GM18508 (cell line): ENCODE measurements at regions not wholly inside any gene's neighbourhood (a gene's known extent, or its start where the extent isn't known, plus 50 kb on each side); places are given as distances from the start of the nearest gene placed in this dataset.
"Not testable (repeated sequence)": the region's sequence is repeated elsewhere in the genome, so short reads cannot be mapped to it uniquely, and the experiment has no call there.

Source experiments
- ATAC-seq: cut with Tn5 transposase; IDR thresholded peaks from one replicate; pipeline ENCODE4 v1.9.1; 2021; ENCODE audit warnings: moderate number of reproducible peaks; ENCODE audit not compliant: insufficient read depth, unreplicated experiment

DNA sequence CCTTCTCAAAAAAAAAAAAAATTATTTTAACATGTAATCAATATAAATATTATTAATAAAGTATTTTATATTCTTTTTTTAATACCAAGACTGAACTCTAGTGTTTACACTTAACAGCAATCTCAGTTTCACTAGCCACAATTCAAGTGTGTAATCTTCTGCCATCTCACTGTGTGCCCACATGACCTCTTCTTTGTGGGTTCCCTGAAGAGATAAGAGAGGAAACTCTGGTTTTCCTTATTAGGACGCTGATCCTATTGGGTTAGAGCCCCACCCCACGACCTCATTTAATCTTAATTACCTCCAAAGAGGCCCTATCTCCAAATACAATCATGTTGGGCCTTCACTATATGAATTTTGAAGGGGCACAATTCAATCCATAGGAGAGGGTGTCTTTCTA lies 177.6 kb downstream of the STK31 start:
- ATAC-seq: no peak

DNA sequence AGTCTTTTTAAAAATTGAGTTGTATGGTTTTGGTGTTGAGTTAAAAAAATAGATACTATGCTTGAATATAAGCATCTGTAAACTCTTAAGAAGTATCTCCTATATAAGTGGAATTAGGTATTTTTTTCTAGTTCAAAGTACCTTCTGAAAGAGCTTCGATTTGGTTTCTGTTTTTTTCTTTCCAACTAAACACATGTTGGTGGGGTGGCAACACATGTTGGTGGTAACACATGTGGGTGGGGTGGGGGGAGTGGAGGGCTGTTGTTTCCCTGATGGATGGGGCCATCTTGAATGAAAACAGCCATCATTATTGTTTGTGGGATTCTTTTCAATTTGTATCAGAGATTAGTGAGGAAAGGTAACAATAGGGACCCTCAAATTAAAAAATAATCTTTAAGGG lies 178.9 kb downstream of the STK31 start:
- ATAC-seq: no peak

DNA sequence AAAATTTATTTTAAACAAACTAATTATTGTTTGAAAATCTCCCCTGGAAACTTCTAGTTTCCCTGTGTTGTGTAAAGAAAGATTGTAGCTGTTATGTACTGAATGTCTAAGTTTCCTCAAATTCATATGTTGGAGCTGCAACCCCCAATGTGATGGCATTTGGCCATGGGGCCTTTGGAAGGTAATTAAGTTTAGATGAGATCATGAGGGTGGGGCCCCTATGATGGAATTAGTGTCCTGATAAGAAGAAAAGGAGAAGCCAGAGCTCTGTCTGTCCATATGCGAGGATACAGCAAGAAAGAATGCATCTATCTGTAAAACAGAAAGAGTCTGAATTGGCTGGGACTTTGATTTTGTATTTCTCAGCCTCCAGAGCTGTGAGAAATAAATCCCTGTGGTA lies 179.5 kb downstream of the STK31 start:
- no peak for ATAC-seq

DNA sequence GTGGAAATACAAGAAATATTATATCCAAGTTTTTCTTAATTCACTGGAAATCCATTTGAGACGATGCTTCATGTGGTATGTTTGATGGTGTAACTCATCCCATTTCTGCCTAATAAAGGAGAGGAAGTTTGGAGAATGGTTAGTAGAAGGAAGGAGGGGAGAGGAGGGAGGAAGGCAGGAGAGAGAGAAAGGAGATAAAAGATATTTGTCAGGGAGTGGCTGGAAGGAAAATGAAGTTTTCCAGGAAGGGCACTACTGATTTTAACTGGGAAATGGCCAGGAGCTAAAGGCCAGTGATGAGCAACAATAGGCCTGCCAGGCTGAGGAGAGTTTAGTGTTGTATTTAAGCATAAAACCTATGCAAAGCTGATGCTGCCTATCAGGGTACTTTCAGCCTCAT lies 182.0 kb downstream of the STK31 start:
- no peak for ATAC-seq

DNA sequence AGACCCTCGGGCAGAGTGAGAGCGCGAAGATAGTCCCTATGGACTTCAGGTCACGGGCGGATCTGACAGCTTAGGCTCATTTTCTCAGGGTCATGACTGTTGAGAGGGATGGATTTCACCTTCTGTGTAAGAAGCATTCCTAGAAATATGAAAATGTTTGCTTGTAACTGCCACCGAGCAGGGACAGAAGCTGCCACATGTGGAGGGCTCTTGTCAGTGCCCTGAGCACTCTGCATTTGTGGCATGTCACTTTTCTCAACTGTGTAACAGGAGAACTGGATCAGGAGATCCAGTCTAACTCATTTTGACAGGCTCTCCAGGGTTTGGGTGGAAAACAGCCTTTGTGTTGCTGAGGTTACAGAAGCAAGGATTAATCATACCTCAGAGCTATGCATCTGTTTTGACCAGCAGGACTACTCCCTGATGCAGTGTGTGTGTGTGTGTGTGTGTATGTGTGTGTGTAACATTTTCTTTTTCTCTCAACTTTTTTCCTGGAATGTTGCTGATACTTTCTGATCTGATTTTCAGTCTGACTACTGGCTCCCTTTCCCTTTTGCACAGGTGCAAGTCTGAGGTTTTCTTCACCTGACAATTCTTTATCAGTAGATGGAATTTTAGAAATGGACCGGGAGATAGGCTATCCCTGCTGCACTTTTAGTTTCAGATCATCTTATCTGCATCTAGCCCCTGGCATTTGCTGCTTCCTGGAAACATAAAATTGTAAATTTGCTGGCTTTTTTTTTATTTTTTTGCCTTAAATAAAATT lies 183.3 kb downstream of the STK31 start:
- ATAC-seq: no peak

DNA sequence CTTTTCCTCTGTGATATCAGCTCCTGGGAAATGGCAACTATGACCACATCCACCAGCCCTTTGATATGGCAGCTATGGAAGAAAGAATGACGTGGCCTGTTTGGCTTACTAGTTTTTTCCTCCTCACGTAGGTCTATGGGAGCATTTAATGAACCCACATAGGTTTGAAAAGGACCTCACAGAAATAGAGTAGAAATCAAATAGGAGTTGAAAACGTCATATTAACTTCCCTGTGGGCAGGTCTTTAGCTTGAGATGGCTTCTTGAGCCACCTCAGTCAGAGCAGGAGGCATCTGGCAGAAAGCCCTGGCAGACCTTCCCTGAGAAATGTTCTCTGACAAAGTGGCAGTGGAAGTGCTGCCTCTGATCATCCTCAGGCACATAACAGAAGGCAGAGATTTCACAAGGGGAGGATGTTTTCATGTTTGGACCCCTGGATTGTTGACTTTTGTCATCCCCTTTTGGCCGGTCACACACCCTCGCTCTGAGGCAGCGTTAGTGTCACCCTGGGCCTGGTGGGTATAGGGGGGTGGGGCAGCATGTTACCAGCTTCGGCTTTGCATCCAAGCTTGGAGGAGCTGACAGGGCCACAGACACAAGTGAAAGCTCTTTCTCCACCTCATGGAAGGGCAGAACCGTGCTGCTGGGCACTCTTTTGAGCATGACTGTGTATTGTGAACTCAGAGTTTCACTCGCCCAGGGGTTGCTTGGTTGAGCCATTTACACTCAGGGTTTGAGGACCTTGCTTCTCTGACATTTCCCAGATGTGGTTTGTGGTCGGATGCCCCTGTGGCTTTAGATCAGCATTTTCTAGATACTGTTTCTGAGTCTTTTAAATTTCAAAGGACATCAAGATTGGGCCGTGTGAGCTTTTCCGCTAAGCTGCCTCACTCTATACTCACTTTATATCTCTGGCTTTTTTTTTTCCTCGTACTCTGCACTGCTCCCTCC lies 184.2 kb downstream of the STK31 start:
- ATAC-seq: no peak

DNA sequence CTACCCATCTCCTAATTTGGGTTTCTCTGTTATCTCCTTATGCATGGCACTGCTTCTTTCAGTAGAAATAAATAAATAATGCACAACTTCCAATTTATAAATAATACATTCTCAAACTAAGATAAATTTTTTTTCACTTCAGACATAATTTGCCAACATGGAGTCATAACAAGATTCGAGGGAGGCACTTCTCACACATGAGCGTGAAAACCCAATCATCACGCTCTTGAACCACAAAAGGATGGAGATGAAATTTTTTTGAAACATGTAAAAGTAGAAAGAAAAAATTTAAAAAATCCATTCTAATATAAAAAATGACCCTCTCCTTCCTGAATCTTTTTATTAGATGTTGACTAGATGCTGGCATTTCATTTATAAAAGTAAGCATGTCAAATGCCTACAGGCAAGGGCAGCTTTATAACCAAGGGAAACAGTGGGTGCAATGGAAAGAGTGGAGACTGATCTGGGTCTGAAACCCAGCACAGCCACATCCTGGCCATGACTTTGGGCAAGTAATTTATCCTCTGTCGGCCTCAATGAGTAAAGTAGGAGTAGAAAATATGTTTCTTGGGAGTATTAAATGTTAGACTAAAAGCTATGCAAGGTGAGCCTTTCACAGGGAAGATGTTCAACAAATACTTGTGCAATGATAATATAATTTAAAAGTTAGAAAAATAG lies 185.0 kb downstream of the STK31 start:
- no peak for ATAC-seq

DNA sequence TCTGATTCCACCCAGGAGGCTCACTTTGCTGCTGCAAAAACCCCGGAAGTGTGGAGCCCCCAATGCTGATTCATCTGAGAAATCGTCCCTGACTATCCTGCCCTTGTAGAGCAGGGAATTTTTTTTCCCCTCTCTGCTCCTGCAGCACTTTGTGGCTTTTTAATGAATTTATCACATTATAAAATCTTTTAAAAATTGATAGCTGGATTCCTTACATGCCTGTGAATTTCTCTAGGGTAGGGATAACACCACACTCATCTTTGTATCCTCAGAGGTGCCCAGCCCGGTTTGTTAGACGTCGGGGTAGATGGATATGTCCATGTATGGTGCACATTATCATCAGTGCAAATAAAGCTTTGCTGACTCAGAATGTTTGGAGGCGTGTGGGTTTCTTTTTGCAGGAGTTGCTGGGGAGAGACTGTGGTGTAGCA lies 185.7 kb downstream of the STK31 start:
- no peak for ATAC-seq

DNA sequence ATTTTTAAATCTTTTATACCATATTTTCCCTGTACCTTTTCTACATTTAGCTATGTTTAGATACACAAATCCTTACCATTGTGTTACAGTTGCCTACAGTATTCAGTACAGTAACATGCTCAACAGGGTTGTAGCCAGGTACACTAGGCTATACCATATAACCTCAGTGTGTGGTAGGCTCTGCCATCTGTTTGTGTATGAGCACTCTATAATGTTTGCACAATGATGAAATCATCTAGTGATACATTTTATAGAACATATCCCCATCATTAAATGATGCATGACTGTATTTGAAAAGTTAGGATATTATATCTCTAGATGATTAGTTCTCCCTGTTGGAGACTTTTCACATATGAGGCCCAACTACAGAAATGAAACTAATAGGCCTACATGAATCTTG lies 188.6 kb downstream of the STK31 start:
- no peak for ATAC-seq

DNA sequence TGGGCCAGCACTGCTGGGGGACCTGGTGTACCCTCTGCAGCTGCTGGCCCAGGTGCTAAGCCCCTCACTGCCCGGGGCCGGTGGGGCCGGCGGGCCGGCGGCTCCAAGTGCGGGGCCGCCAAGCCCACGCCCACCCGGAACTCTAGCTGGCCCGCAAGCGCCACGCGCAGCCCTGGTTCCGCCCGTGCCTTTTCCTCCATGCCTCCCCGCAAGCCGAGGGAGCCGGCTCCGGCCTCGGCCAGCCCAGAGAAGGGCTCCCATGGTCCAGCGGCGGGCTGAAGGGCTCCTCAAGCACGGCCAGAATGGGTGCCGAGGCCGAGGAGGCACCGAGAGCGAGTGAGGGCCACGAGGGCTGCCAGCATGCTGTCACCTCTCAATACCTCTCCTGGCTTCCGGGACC lies 194.9 kb downstream of the STK31 start:
- ATAC-seq: not testable (repeated sequence)

DNA sequence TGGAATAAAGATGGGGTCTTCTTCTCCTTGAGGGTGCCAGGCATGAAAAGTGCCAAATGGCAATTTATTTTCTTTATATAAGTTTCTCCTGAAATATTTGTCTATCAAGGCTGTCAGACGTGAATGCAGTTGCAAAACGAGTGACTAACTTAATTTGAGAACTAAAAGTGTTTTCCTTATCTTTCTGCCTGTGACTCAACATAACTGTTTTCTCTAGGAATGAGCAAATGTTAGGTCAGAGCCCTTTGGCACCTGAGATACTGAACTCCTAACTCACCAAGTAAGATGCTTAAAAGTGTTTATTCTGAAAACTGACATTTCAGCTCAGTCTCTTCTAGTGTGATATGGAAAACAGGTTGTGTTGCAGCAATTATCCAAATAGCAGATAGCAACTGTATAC lies 197.0 kb downstream of the STK31 start:
- ATAC-seq: no peak

DNA sequence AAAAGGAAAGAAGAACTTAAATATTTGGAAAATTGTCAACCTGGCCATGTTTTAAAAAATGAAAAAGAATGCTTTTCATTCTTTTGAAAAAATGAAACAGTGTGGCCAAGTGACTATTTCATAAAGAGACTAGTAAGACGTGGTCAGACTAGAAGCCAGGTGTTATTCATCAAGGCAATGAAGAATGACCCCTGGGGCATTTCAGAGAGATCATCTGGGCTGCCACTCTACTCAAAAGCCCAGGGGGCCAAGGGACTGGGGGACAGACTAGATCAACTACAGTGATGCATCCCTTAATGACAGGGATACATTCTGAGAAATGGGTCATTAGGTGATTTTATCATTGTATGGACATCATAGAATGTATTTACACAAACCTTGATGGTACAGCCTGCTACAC lies 199.4 kb downstream of the STK31 start:
- ATAC-seq: no peak

DNA sequence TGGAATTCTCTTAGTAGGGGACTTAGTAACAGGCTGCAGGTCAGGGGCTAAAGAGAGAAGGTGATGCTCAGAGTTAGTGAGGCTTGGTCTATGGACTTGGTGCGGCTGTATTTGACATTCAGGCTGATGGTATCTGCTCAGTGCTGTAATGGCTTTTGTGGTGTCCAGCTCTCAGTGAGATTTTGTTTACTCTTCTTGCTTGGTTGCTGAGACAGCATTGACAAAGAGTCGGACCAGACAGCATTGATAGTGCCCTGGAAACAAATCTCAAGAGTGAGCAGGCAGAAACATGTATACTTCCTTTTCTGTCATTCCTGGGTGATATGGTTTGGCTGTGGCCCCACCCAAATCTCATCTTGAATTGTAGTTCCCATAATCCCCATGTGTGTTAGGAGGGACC lies 202.0 kb downstream of the STK31 start:
- no peak for ATAC-seq

DNA sequence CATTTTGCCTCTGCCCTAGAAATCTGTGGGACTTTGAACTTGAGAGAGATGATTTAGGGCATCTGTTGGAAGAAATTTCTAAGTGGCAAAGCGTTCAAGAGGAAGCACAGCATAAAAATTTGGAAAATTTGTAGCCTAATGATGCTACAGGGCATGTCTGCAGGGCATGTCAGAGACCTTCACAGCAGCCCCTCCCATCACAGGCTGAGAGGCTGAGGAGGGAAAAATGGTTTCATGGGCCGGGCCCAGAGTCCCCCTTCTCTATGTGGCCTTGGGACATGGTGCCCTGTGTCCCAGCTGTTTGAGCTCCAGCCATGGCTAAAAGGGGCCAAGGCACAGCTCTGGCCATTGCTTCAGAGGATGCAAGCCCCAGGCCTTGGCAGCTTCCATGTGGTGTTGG lies 203.0 kb downstream of the STK31 start:
- ATAC-seq: no peak

DNA sequence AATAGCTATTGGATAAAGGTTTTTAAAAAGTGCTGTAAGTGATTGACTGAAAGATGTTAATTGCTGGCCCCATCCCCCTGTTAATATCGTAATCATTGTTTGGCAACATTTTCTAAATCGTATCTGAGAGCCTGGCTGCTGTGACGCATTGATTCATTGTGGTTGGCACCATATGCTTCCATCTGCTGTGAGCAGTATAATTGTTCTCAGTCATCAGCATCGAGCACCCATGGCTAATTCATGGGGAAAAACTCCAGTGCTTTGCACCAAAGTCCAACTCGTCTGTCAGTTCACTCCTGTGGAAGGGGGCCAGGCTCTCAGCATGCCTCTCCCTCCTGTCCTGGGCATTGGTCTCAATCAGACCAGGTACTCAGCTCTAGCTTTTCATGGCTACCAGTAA lies 205.2 kb downstream of the STK31 start:
- ATAC-seq: no peak

DNA sequence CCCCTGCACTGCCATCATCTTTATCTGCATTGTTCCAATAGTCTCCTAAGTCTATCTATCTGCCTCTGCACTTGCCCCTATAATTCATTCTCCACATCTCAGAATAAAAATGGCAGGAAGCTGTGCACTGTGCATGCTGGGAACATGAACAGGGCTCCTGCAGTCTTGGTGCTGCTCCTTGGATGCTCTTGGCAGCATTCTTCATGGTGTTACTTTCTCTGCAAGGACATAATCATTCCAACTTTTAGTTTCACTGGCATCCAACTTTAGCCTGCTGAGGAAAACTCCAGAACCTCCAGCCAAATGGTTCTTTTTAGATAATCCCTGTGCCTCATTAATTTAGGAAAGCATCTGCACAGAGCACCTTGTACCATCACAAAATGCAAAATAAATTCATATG lies 208.3 kb downstream of the STK31 start:
- no peak for ATAC-seq

DNA sequence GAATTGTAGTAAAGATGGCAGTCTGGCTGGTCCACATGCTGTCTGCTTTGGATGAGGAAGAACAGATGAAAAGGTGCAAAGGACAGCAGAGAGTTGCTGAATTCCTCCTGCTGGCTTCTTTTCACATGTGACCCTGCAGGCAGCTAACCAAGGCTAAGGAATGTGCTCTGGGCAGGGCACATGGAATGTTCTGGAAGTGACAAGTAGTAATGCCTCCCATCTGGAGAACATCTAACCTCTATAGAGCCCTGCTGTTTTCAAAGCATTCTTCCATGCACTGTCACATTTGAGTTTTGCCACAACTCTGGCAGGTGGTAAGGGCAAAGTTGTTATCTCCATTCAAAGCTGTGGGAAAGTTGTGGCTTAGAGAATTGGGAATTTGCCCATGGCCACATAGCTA lies 208.8 kb downstream of the STK31 start:
- no peak for ATAC-seq

DNA sequence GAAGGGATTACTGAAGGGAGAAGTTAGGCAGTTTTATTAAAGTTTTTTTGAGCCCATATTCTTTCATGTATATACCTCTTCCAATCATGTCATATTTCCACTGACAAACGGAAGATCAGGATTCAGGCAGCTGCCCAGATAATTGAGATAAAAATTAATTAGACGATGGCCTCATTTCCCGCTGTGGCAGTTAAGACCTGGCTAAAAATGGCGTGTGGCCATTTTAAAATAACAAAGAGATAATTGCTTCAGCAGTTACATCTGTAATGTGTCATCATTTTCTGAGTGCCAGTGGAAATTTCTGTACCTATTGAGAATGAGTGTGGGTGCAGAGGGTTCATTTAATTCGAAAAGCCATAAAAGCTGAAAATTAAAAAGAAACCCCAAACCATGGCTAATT lies 215.1 kb downstream of the STK31 start:
- ATAC-seq: no peak

DNA sequence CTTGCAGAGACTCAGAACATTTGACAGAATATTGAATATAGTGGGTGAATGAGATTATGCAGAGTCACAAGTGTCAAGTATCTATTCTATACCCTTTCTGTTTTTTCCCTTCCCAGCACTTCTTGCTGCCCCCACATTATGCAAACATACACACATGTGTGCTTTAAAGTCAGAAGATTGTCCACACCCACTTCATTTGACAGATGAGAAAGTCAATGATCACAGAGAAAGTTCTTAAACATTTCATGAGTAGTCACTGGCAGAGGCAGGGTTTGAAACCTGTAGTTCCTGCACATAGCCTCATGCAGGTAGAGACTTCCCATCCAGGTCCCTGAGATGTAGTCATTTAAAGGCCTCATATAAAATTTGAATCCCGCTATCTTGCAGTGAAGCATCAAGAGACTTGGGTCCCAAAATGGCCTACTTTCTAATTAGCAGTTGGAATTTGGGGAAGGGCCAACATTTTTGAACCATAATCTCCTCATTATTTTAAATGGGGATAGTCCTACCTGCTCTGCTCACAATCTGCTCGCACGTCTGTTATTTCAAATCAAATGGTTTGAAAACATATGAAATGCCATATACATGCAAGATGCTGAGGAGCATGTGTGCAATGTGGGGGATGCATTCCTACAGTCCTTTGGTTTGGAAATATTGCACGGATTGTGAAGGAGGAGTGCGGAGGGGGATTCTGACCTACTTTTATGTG lies 217.8 kb downstream of the STK31 start:
- no peak for ATAC-seq

DNA sequence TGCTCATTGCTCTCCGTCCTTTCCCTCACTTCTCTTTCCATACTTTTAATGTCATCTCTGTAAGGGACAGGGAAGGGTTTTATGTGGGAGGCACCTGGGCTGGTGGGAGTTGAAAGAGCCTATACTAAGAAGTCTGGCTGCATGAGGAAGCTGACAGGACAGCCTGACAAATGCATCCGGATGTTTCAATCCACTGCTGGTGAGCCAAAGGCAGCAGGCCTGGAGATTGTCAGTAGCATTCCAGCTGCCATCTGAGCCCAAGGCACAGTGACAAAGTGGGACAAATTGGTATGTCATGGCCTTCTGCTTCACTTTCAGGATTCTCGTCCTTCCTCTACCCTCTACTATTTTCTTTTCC lies 218.4 kb downstream of the STK31 start:
- no peak for ATAC-seq

DNA sequence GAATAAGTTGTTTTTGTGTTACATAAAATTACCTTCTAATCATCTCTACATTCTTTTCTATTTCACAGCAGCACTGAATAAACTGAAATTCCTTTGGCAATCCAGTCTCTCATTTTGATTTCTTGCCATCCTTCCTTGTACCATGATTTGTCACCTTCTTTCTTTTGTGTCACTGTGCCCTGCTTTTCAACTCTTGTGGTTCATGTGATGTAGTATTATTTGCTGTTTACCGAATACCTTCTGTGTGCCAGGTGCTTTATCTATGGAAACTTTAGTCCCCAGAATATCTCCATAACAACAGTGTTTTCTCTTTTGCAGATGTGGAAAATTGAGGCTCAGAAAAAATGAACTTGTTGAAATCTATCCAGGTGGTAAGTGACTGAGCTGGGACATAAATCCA lies 220.3 kb downstream of the STK31 start:
- no peak for ATAC-seq
